ENCODE measurements at regions not wholly inside any gene's neighbourhood (a gene's known extent, or its start where the extent isn't known, plus 50 kb on each side); places are given as distances from the start of the nearest gene placed in this dataset.
A peak's percentile ranks its signal among the peaks of the same experiment; 100 is the strongest.
"Not testable (repeated sequence)": the region's sequence is repeated elsewhere in the genome, so short reads cannot be mapped to it uniquely, and the experiment has no call there.

- Histone ChIP-seq H3K36me3 (ENCODE audit: insufficient read depth, low read length) (no peaks in the 10 kb centered on the region), H2AFZ (ENCODE audit: low read length, unreplicated experiment) (no peak overlapping the region), H3K4me1 (ENCODE audit: control insufficient read depth, insufficient read depth, low read length, unreplicated experiment) (peaks cover 9% of the 10 kb centered on the region), H3K27ac (ENCODE audit: low read depth, low read length) (0 out of 2 replicates have a peak overlapping the region, but pooled peaks have one; percentile 13), H3K79me2 (ENCODE audit: control insufficient read depth, insufficient read depth, low read length, unreplicated experiment) (no peaks in the 10 kb centered on the region), H3K4me3 (ENCODE audit: low read depth, low read length) (no peak overlapping the region), H3K27me3 (ENCODE audit: insufficient read depth, low read length) (no peaks in the 10 kb centered on the region)
These were observed 78.7 kb upstream of the PNPT1 start for GRCh38 chr2:55772109-55772980.

- no peak overlapping the region for H3K27ac ChIP-seq (ENCODE audit: low read depth, low read length)
- no peaks in the 10 kb centered on the region for H3K27me3 ChIP-seq (ENCODE audit: insufficient read depth, low read length)
- no peak overlapping the region for H2AFZ ChIP-seq (ENCODE audit: low read length, unreplicated experiment)
- peaks cover 9% of the 10 kb centered on the region for H3K4me1 ChIP-seq (ENCODE audit: control insufficient read depth, insufficient read depth, low read length, unreplicated experiment)
- no peaks in the 10 kb centered on the region for H3K79me2 ChIP-seq (ENCODE audit: control insufficient read depth, insufficient read depth, low read length, unreplicated experiment)
- H3K36me3 ChIP-seq (ENCODE audit: insufficient read depth, low read length) = no peaks in the 10 kb centered on the region
- no peak overlapping the region for H3K4me3 ChIP-seq (ENCODE audit: low read depth, low read length)
These were observed 78.0 kb upstream of the PNPT1 start for GRCh38 chr2:55771612-55772011.

GRCh38 chr2:55768991-55769390 is 75.3 kb upstream of the PNPT1 start:
- Histone ChIP-seq H3K27me3 (ENCODE audit: insufficient read depth, low read length) (no peaks in the 10 kb centered on the region), H3K36me3 (ENCODE audit: insufficient read depth, low read length) (no peaks in the 10 kb centered on the region), H3K27ac (ENCODE audit: low read depth, low read length) (no peak overlapping the region), H2AFZ (ENCODE audit: low read length, unreplicated experiment) (no peak overlapping the region), H3K79me2 (ENCODE audit: control insufficient read depth, insufficient read depth, low read length, unreplicated experiment) (no peaks in the 10 kb centered on the region), H3K4me3 (ENCODE audit: low read depth, low read length) (no peak overlapping the region), H3K4me1 (ENCODE audit: control insufficient read depth, insufficient read depth, low read length, unreplicated experiment) (peaks cover 9% of the 10 kb centered on the region)

- H2AFZ ChIP-seq (ENCODE audit: low read length, unreplicated experiment) = no peak overlapping the region
- H3K79me2 ChIP-seq (ENCODE audit: control insufficient read depth, insufficient read depth, low read length, unreplicated experiment) = no peaks in the 10 kb centered on the region
- H3K27me3 ChIP-seq (ENCODE audit: insufficient read depth, low read length) = no peaks in the 10 kb centered on the region
- H3K4me1 ChIP-seq (ENCODE audit: control insufficient read depth, insufficient read depth, low read length, unreplicated experiment) = peaks cover 6% of the 10 kb centered on the region
- no peak overlapping the region for H3K27ac ChIP-seq (ENCODE audit: low read depth, low read length)
- H3K36me3 ChIP-seq (ENCODE audit: insufficient read depth, low read length) = no peaks in the 10 kb centered on the region
- no peak overlapping the region for H3K4me3 ChIP-seq (ENCODE audit: low read depth, low read length)
These were observed 73.3 kb upstream of the PNPT1 start for GRCh38 chr2:55766947-55767346.

- H2AFZ ChIP-seq (ENCODE audit: low read length, unreplicated experiment); H3K79me2 ChIP-seq (ENCODE audit: control insufficient read depth, insufficient read depth, low read length, unreplicated experiment); H3K27ac ChIP-seq (ENCODE audit: low read depth, low read length); H3K36me3 ChIP-seq (ENCODE audit: insufficient read depth, low read length); H3K27me3 ChIP-seq (ENCODE audit: insufficient read depth, low read length); H3K4me3 ChIP-seq (ENCODE audit: low read depth, low read length): not testable (repeated sequence)
- peaks cover 17% of the 10 kb centered on the region for H3K4me1 ChIP-seq (ENCODE audit: control insufficient read depth, insufficient read depth, low read length, unreplicated experiment)
These were observed 72.1 kb upstream of the PNPT1 start for GRCh38 chr2:55765708-55766107.

- H3K4me3 ChIP-seq (ENCODE audit: low read depth, low read length) = no peak overlapping the region
- H2AFZ ChIP-seq (ENCODE audit: low read length, unreplicated experiment) = no peak overlapping the region
- H3K4me1 ChIP-seq (ENCODE audit: control insufficient read depth, insufficient read depth, low read length, unreplicated experiment) = peaks cover 18% of the 10 kb centered on the region
- H3K27ac ChIP-seq (ENCODE audit: low read depth, low read length) = no peak overlapping the region
- no peaks in the 10 kb centered on the region for H3K79me2 ChIP-seq (ENCODE audit: control insufficient read depth, insufficient read depth, low read length, unreplicated experiment)
- H3K36me3 ChIP-seq (ENCODE audit: insufficient read depth, low read length) = no peaks in the 10 kb centered on the region
- no peaks in the 10 kb centered on the region for H3K27me3 ChIP-seq (ENCODE audit: insufficient read depth, low read length)
These were observed 70.1 kb upstream of the PNPT1 start for GRCh38 chr2:55763721-55764120.

GRCh38 chr2:55761526-55761925 is 67.9 kb upstream of the PNPT1 start:
- Histone ChIP-seq H3K79me2 (ENCODE audit: control insufficient read depth, insufficient read depth, low read length, unreplicated experiment) (no peaks in the 10 kb centered on the region), H2AFZ (ENCODE audit: low read length, unreplicated experiment) (peak overlapping the region; percentile 65), H3K36me3 (ENCODE audit: insufficient read depth, low read length) (no peaks in the 10 kb centered on the region), H3K4me1 (ENCODE audit: control insufficient read depth, insufficient read depth, low read length, unreplicated experiment) (peaks cover 18% of the 10 kb centered on the region), H3K27me3 (ENCODE audit: insufficient read depth, low read length) (no peaks in the 10 kb centered on the region), H3K4me3 (ENCODE audit: low read depth, low read length) (no peak overlapping the region), H3K27ac (ENCODE audit: low read depth, low read length) (peak overlapping the region; percentile 38)

GRCh38 chr2:55761024-55761423 is 67.4 kb upstream of the PNPT1 start:
- H3K4me1 ChIP-seq (ENCODE audit: control insufficient read depth, insufficient read depth, low read length, unreplicated experiment) = peaks cover 18% of the 10 kb centered on the region
- peak overlapping the region; percentile 38 for H3K27ac ChIP-seq (ENCODE audit: low read depth, low read length)
- no peaks in the 10 kb centered on the region for H3K27me3 ChIP-seq (ENCODE audit: insufficient read depth, low read length)
- H2AFZ ChIP-seq (ENCODE audit: low read length, unreplicated experiment) = no peak overlapping the region
- no peaks in the 10 kb centered on the region for H3K79me2 ChIP-seq (ENCODE audit: control insufficient read depth, insufficient read depth, low read length, unreplicated experiment)
- no peak overlapping the region for H3K4me3 ChIP-seq (ENCODE audit: low read depth, low read length)
- no peaks in the 10 kb centered on the region for H3K36me3 ChIP-seq (ENCODE audit: insufficient read depth, low read length)

- Histone ChIP-seq H3K27me3 (ENCODE audit: insufficient read depth, low read length) (no peaks in the 10 kb centered on the region), H2AFZ (ENCODE audit: low read length, unreplicated experiment) (no peak overlapping the region), H3K79me2 (ENCODE audit: control insufficient read depth, insufficient read depth, low read length, unreplicated experiment) (no peaks in the 10 kb centered on the region), H3K36me3 (ENCODE audit: insufficient read depth, low read length) (no peaks in the 10 kb centered on the region), H3K4me1 (ENCODE audit: control insufficient read depth, insufficient read depth, low read length, unreplicated experiment) (peaks cover 18% of the 10 kb centered on the region), H3K27ac (ENCODE audit: low read depth, low read length) (no peak overlapping the region), H3K4me3 (ENCODE audit: low read depth, low read length) (no peak overlapping the region)
These were observed 66.5 kb upstream of the PNPT1 start for GRCh38 chr2:55760125-55760524.

GRCh38 chr2:55759271-55759921 is 65.8 kb upstream of the PNPT1 start:
- H3K79me2 ChIP-seq (ENCODE audit: control insufficient read depth, insufficient read depth, low read length, unreplicated experiment) = no peaks in the 10 kb centered on the region
- peaks cover 18% of the 10 kb centered on the region for H3K4me1 ChIP-seq (ENCODE audit: control insufficient read depth, insufficient read depth, low read length, unreplicated experiment)
- no peaks in the 10 kb centered on the region for H3K27me3 ChIP-seq (ENCODE audit: insufficient read depth, low read length)
- no peak overlapping the region for H3K4me3 ChIP-seq (ENCODE audit: low read depth, low read length)
- H3K27ac ChIP-seq (ENCODE audit: low read depth, low read length) = no peak overlapping the region
- H2AFZ ChIP-seq (ENCODE audit: low read length, unreplicated experiment) = no peak overlapping the region
- no peaks in the 10 kb centered on the region for H3K36me3 ChIP-seq (ENCODE audit: insufficient read depth, low read length)

GRCh38 chr2:55751966-55752365 is 58.3 kb upstream of the PNPT1 start:
- Histone ChIP-seq H3K79me2 (ENCODE audit: control insufficient read depth, insufficient read depth, low read length, unreplicated experiment) (no peaks in the 10 kb centered on the region), H3K27ac (ENCODE audit: low read depth, low read length) (no peak overlapping the region), H3K4me1 (ENCODE audit: control insufficient read depth, insufficient read depth, low read length, unreplicated experiment) (no peaks in the 10 kb centered on the region), H2AFZ (ENCODE audit: low read length, unreplicated experiment) (no peak overlapping the region), H3K27me3 (ENCODE audit: insufficient read depth, low read length) (no peaks in the 10 kb centered on the region), H3K36me3 (ENCODE audit: insufficient read depth, low read length) (no peaks in the 10 kb centered on the region), H3K4me3 (ENCODE audit: low read depth, low read length) (no peak overlapping the region)
